G401 (cell line): ENCODE measurements at regions not wholly inside any gene's neighbourhood (a gene's known extent, or its start where the extent isn't known, plus 50 kb on each side); places are given as distances from the start of the nearest gene placed in this dataset.

Experiments
- DNase-seq: peaks from one replicate; pipeline ENCODE4 v3.0.0-alpha.2; 2015; ENCODE audit warnings: low spot score
- in situ Hi-C: cut with HindIII; loops from 2 replicates; pipeline ENCODE4 v1.10.0; 2016; ENCODE audit warnings: low sequenced_read_pairs, mixed read lengths

DNA sequence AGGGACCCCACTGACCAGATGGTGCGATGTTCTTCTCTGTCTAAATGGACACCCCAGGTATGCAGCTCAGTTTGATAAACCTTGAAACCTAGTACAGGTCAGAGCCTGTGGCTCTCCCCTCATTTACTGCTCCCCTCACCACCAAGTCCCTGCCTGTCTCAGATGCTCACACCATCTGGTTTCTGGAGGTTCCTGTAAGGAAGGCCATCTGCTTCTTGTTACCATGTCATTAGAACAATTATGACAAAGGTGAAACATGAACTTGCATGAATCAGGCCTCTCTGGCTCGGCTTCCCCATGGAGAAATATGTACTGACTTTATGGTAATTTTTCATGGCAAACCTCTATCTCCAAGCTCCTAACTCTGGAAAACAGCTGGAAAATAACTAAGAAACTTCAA is 965.7 kb downstream of the UQCRFS1 start:
- in situ Hi-C loops = no loop called here

GRCh38 chr19:28245937-28246336 is 967.0 kb downstream of the UQCRFS1 start:
- in situ Hi-C loops = no loop called here
- DNase-seq = no peak

More for the DNA sequence above, 965.7 kb downstream of the UQCRFS1 start:
- DNase-seq = no peak

GRCh38 chr19:28244966-28245365 is 968.0 kb downstream of the UQCRFS1 start:
- in situ Hi-C loops = no loop called here
- DNase-seq = no peak

DNA sequence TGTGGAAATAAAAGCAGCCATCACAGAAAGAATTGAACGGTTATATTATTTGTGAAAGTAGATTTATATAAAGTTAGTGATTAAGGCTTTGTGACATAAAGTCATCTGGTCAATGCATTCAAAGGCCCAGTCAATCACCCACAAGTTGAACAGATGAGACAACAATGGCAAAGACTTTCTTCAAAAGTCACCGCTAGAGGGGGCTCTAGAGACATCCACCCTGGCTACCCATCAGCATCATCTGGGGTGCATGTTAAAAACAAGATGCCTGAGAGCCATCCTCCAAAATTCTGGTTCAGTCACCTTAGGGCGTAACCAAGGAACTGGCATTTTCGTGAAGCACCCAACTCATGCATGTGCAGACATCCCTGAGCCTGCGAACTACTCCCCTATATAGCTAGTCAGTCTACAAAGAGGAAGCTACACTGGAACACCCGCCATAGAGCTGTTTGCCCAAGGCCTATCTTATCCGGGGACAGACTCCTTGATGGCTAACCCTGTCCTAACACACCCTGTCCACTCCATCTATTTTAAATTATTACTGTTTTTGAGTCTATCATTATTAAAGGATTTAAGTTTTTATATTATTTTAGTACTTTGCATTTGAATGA is 970.5 kb downstream of the UQCRFS1 start:
- in situ Hi-C loops = no loop called here
- no peak for DNase-seq

DNA sequence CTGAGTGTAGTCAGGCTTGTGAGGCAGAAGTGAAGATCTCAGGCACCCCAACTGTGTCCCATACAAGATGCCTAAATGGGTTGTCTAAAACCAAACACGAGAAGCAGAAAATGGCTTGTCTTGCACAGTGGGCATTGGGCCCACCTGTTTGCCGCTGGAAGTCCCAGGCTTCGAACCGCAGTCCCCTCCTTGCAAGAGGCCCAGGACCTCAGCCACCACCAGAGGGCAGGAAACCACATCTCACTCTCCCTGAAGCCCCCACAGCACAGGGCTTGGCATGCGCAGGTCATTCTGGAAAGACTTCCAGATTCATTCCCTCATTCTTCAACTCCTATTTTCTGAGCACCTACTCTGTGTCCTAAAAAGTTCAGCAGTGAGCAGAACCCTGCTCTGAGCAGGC is 973.7 kb downstream of the UQCRFS1 start:
- in situ Hi-C loops = no loop called here
- DNase-seq = no peak

- in situ Hi-C loops = no loop called here
- no peak for DNase-seq
These were observed 974.6 kb downstream of the UQCRFS1 start for GRCh38 chr19:28238270-28238820.

DNA sequence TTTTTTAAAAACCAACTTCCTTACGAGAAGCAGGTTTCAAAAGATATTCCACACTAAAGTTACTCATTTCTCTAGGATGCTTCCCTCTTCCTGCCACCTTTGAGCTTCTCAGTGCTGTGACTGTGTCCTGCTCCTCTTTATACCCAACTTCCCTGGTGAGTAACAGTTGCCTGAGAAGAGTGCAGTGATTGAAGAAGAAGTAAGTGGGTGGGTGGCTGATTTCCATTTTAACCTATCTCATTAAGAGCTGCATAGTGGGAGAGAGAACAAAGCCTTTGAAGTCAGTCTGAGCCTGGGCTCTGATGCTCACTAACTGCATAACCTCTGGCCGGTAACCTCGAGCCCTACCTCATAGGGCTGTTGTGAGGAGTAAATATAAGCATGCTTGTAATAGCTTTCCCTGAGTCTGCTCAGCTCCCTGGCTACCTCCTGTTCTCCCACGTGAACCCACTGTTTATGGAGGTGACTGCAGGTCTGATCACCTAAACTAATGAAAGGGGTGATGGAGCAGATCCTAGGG is 977.3 kb downstream of the UQCRFS1 start:
- DNase-seq = no peak
- in situ Hi-C loops = no loop called here

DNA sequence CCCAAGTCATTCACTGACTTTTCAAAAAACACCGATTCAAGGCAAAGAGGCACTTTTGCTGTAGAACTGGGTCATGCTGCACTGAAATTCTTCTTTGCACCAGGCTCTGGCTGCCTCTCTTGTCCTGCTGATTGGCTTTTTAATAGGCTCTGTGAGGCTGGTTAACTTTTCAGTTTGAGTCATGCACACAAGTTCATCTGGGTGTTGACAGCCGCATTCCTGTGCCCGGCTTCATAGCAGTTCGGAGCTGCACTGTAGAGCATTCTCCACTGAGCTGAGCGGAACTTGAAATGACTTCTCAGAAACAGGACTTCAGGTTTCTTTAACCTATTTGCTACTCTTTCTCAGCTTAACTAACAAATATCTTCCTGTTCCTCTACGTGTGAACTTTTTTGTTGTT is 978.3 kb downstream of the UQCRFS1 start:
- in situ Hi-C loops = no loop called here
- DNase-seq = peak; percentile 41

DNA sequence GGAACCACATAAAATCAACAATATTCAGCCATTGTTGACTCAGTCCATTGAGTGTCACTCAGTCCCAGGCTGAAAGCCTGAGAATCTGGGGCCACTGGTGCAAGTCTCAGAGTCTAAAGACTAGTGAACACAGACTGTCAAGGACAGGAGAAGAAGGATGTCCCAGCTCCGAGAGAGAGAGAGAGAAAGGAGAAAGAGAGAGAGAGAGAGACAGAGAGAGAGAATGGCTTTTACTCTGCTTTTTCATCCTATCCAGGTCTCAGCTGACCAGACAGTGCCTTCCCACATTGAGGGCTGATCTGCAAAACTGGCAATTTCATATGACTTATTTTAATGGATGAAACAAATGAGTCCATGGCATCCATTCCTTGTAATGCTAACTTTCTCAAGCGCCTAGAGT is 984.1 kb downstream of the UQCRFS1 start:
- in situ Hi-C loops = no loop called here
- DNase-seq = no peak

DNA sequence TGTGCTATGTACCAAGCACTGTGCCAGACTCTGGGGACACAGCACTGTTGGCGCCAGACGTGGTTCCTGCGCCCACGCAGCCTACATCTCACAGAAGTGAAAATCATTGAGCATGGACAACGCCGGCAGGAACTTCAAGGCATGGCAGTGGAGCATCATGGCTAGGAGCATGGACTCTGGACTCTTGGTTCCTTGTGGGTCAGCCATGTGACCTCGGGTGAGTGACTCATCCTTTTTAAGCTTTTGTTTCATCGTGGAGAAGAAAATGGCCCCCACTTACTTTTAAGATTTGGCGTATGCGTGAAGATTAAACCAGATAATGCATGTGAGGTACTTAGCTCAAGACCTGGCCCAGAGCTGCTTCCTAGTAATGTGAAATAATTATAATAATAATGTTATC is 988.5 kb downstream of the UQCRFS1 start:
- DNase-seq = no peak
- in situ Hi-C loops = no loop called here

- no peak for DNase-seq
- in situ Hi-C loops = no loop called here
These were observed 991.2 kb downstream of the UQCRFS1 start for GRCh38 chr19:28221736-28222135.

DNA sequence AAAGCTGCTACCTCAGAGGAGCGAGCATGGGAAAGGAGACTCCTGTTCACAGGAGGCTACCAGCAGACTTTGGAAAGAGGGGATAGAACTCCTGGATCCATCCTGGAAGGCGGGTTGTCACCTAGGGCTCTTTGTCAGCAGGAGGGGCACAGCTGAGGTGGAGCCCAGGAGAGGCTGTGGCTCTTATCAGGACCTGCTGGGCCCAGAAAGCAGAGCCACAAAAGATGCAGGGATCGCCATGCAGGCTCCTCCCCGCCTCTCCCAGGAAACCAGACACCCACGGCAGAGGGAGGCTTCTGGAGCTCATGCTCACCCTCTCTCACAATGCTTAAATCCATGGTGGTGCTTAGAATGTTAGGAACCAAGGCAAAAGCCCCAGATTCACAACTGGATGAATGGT is 994.2 kb downstream of the UQCRFS1 start:
- in situ Hi-C loops = no loop called here
- DNase-seq = no peak

DNA sequence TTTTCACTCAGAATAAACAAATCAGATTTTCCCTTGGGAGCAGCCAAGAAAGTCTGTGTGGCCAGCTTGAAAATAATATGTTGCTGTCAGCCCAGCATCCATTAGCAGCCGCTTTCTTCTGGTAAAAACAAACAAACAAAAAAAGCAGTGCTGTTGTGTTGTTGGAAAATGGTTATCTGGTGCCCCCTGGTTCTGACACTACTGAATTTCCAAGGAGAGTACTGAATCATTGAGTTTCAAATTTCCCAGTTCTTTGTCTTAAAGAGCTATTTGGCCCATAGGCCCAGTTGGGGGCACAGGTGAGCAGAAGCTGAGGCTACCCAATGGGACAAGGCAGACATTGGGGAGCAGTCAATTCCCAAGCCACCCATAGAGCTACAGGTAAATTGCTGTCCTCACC is 995.9 kb downstream of the UQCRFS1 start:
- no peak for DNase-seq
- in situ Hi-C loops = no loop called here

DNA sequence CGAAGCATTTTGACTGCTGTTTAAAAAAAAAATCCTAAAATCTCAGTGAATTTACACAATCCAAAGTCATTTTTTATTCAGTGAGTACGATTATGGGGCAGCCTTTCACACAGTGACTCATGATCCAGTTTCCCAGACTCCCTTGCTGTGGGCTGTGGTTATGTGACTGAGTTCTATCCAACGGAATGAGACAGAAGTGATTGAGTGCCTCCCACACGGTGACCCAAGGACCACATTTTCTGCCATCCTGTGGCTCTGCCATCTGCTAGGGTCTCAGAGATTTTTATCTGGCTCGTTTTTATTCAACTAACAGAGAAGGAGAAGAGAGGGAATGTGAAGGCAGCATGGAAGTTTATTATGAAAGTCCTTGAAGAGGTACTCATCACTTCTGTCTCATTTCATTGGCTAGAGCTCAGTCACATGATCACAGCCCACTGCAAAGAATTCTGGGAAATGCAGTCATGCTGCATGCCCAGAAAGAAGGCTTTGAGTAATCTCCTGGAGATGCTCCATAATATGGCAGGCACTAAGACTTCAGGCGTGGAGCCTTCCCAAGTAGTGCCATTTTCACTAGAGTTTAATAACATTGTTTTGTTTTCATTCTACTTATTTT is 999.4 kb downstream of the UQCRFS1 start:
- in situ Hi-C loops = no loop called here
- DNase-seq = no peak

DNA sequence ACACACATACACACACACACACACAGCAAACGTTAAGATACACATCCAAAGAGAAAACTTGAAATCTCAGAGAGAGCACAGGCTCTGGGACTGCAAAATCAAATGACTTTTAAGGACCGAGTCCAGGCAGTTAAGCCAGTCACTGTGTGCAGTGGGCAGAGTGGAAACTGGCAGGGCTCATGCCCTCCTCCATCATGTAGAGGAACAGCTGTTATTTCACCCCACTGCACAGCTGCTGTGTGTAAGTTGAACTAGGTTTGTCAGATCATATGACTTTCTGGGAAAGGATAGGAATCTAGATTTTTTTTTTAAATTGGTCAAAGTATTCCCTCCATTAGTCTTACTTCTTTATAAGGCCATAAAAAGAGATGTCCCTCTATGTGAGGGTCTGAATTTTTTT is 1002.1 kb downstream of the UQCRFS1 start:
- in situ Hi-C loops = no loop called here

GRCh38 chr19:28208745-28209144 is 1004.2 kb downstream of the UQCRFS1 start:
- in situ Hi-C loops = no loop called here
- DNase-seq = no peak

More for the DNA sequence above, 1002.1 kb downstream of the UQCRFS1 start:
- no peak for DNase-seq

- no peak for DNase-seq
- in situ Hi-C loops = no loop called here
These were observed 1005.7 kb downstream of the UQCRFS1 start for GRCh38 chr19:28207244-28207643.

DNA sequence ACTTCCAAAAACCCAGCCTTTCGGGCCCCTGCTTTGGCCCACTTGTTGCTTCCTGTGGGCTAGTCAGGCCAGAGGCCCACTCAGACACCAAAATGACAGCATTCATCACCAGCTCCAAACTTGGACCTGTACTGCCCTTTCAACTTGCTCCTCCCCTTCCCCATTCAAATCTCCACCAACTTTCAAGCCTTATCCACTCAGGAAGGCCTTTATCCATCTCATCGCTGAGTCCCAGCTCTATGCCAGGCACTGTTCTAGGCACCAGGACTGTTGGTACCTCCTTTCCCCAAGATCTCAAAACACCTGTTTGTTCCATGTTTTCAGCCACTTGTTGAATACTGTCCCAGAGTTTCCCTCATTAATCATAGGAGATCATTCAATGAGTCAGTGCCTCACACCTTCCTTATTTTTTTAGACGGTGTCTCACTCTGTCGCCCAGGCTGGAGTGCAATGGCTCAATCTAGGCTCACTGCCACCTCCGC is 1011.4 kb downstream of the UQCRFS1 start:
- in situ Hi-C loops = no loop called here
- no peak for DNase-seq

DNA sequence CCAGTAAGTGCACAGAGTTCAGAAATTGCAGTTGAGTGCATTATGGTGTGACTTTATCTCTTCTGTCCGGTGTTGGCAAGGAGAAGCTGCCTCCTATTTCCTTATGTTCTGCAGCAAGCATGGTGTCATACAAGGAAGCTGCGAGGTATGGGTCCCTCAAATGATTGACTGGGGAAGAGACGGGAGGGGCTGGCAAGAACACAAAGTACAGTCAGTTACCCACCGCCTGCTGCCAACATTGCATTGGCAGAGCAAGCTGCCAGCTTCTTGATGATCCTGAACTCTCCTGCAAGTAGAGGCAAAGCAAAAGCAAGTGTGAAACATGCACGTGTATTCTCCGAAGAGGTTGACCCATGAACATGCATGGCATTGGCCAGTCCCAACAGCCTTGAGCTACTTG is 1013.6 kb downstream of the UQCRFS1 start:
- in situ Hi-C loops = no loop called here
- no peak for DNase-seq

GRCh38 chr19:28196961-28197360 is 1016.0 kb downstream of the UQCRFS1 start:
- in situ Hi-C loops = no loop called here
- DNase-seq = no peak

DNA sequence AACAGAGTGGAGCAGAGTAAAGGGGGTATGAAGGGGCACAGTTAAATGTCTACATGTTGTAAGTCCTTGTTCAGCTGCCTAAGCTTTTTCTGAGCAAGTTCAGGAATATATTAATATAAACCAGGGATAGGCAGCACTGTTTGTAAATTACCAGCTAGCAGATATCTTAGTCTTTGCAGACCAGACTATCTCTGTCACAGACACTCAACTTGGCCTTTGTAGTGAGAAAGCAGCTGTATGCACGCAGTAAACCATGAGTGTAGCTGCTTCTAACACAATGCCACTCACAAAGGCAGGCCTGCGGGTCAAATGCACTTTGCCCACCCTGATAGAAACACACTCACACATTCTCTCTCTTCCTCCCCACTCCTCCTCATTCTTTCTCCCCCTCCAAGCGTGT is 1016.9 kb downstream of the UQCRFS1 start:
- in situ Hi-C loops = no loop called here
- DNase-seq = no peak
